Peyer's patch (tissue), 4 donors: ENCODE measurements at regions not wholly inside any gene's neighbourhood (a gene's known extent, or its start where the extent isn't known, plus 50 kb on each side); places are given as distances from the start of the nearest gene placed in this dataset.

ENCODE experiments used
- CTCF ChIP-seq, 6 experiments: fragments of 450-650 bp in 4 of 6; fragments of 200-600 bp in 2 of 6; sonication (generic) in 1 of 6; IDR thresholded peaks; one replicate each; pipeline ENCODE4 v1.5.1; 2017 to 2019; ENCODE audit warnings: antibody characterized with exemption in 6 of 6, mild to moderate bottlenecking in 3 of 6, moderate library complexity in 1 of 6
- POLR2A ChIP-seq, 2 donors: fragments of 450-650 bp; IDR thresholded peaks; one replicate each; pipeline ENCODE4 v1.5.1; 2017; ENCODE audit warnings: antibody characterized with exemption in 2 of 2, mild to moderate bottlenecking in 2 of 2, moderate library complexity in 2 of 2

- TF ChIP-seq CTCF (IDR thresholded peaks at IDR 0.05) (no peak), POLR2A (IDR thresholded peaks at IDR 0.05) (no peak)
Observed at GRCh38 chrX:46256875-46257274, 288.3 kb downstream of the ZNF674 start.
